IMR-90 (cell line): ENCODE measurements at regions not wholly inside any gene's neighbourhood (a gene's known extent, or its start where the extent isn't known, plus 50 kb on each side); places are given as distances from the start of the nearest gene placed in this dataset.

ENCODE experiments used
- BHLHE40 ChIP-seq: fragments of 150-350 bp; IDR thresholded peaks from 2 replicates; pipeline ENCODE4 v1.6.1; 2016; ENCODE audit warnings: mild to moderate bottlenecking, low read depth, low read length
- CEBPB ChIP-seq: IDR thresholded peaks from 2 replicates; pipeline ENCODE4 v1.6.1; 2012; ENCODE audit warnings: low read depth, low read length, improper control_type of control experiment
- CTCF ChIP-seq: conservative IDR thresholded peaks from 2 replicates; pipeline ENCODE4 v1.5.1; 2012; ENCODE audit warnings: mild to moderate bottlenecking, low read depth, low read length, improper control_type of control experiment
- ELK1 ChIP-seq: fragments of 150-350 bp; IDR thresholded peaks from 2 replicates; pipeline ENCODE4 v1.6.1; 2016; ENCODE audit warnings: low read depth, mild to moderate bottlenecking, low read length, moderate library complexity, borderline replicate concordance
- FOS ChIP-seq: fragments of 150-350 bp; IDR thresholded peaks from 2 replicates; pipeline ENCODE4 v1.6.1; 2016; ENCODE audit warnings: low read depth, low read length
- MAFK ChIP-seq: IDR thresholded peaks from 2 replicates; pipeline ENCODE4 v1.6.1; 2012; ENCODE audit warnings: low read depth, low read length, improper control_type of control experiment
- NFE2L2 ChIP-seq: fragments of 150-350 bp; IDR thresholded peaks from 2 replicates; pipeline ENCODE4 v1.6.1; 2016; ENCODE audit warnings: low read depth, mild to moderate bottlenecking, low read length
- POLR2A ChIP-seq: IDR thresholded peaks from 2 replicates; pipeline ENCODE4 v1.6.1; 2012; ENCODE audit warnings: mild to moderate bottlenecking, low read depth, low read length
- RAD21 ChIP-seq: IDR thresholded peaks from 2 replicates; pipeline ENCODE4 v1.6.1; 2012; ENCODE audit warnings: low read length, improper control_type of control experiment
- RCOR1 ChIP-seq: IDR thresholded peaks from 2 replicates; pipeline ENCODE4 v1.6.1; 2012; ENCODE audit warnings: mild to moderate bottlenecking, low read length, improper control_type of control experiment; ENCODE audit not compliant: insufficient replicate concordance
- RFX5 ChIP-seq: IDR thresholded peaks from 2 replicates; pipeline ENCODE4 v1.8.0; 2012; ENCODE audit warnings: low read depth, mild to moderate bottlenecking, low read length, moderate library complexity
- USF2 ChIP-seq: fragments of 150-350 bp; IDR thresholded peaks from 2 replicates; pipeline ENCODE4 v1.6.1; 2017; ENCODE audit warnings: mild to moderate bottlenecking, antibody characterized with exemption, low read length, low read depth

GRCh38 chr3:22899441-22899840, 303.7 kb upstream of the UBE2E2 start:
- TF ChIP-seq CTCF (no peak), RFX5 (no peak), POLR2A (no peak), CEBPB (no peak), USF2 (no peak), RCOR1 (no peak), BHLHE40 (no peak), RAD21 (no peak), FOS (no peak), NFE2L2 (no peak), MAFK (no peak), ELK1 (no peak)
